Breast epithelium (tissue), 4 donors: ENCODE measurements at regions not wholly inside any gene's neighbourhood (a gene's known extent, or its start where the extent isn't known, plus 50 kb on each side); places are given as distances from the start of the nearest gene placed in this dataset.
A peak's percentile ranks its signal among the peaks of the same experiment; 100 is the strongest.

Source experiments
- DNase-seq, 2 donors: peaks; one replicate each; pipeline ENCODE4 v3.0.0-alpha.2; 2019; ENCODE audit warnings: low spot score in 2 of 2
- H3K27ac ChIP-seq, 2 donors: fragments of 200-600 bp; sonication (generic) in 1 of 2; one replicate each; pipeline ENCODE4 v1.5.1; 2016 to 2019; ENCODE audit warnings: mild to moderate bottlenecking in 1 of 2
- H3K27me3 ChIP-seq, 2 donors: fragments of 200-600 bp; sonication (generic) in 1 of 2; one replicate each; pipeline versions ENCODE4 v1.5.1 to v1.6.0; 2017 to 2019; ENCODE audit warnings: control low read depth in 1 of 2, mild to moderate bottlenecking in 1 of 2
- H3K36me3 ChIP-seq: fragments of 200-600 bp; one replicate; pipeline ENCODE4 v1.5.1; 2019
- H3K4me1 ChIP-seq, 2 donors: fragments of 200-600 bp; sonication (generic); one replicate each; pipeline ENCODE4 v1.5.1; 2016 to 2019; ENCODE audit warnings: control low read depth in 1 of 2
- H3K4me3 ChIP-seq, 3 donors: fragments of 200-600 bp; sonication (generic); 1 replicate in 2 of 3; 2 replicates in 1 of 3; pipeline ENCODE4 v1.5.1; 2016 to 2019; ENCODE audit warnings: mild to moderate bottlenecking in 3 of 3, moderate library complexity in 2 of 3
- H3K9me3 ChIP-seq, 2 donors: fragments of 200-600 bp; sonication (generic) in 1 of 2; one replicate each; pipeline ENCODE4 v1.5.1; 2016 to 2019; ENCODE audit warnings: control low read depth in 1 of 2
- POLR2A ChIP-seq: fragments of 450-650 bp; IDR thresholded peaks from one replicate; pipeline ENCODE4 v1.6.1; 2016; ENCODE audit warnings: antibody characterized with exemption, mild to moderate bottlenecking, moderate library complexity
- POLR2AphosphoS5 ChIP-seq, 3 donors: sonication (generic); formaldehyde crosslinking; IDR thresholded peaks; one replicate each; pipeline ENCODE4 v1.6.1; 2017; ENCODE audit warnings: antibody characterized with exemption in 3 of 3
- intact Hi-C: fragments of 100-400 bp; cut with DNase I; formaldehyde crosslinking; loops from one replicate; pipeline ENCODE4 v1.15.1; 2023; ENCODE audit warnings: low total_unique reads
- TF ChIP-seq, protein P1 (sequence below), 3 donors: fragments of 450-650 bp; IDR thresholded peaks; one replicate each; pipeline ENCODE4 v1.5.1; 2016 to 2017; ENCODE audit warnings: antibody characterized with exemption in 3 of 3, mild to moderate bottlenecking in 3 of 3, moderate library complexity in 3 of 3

DNA sequence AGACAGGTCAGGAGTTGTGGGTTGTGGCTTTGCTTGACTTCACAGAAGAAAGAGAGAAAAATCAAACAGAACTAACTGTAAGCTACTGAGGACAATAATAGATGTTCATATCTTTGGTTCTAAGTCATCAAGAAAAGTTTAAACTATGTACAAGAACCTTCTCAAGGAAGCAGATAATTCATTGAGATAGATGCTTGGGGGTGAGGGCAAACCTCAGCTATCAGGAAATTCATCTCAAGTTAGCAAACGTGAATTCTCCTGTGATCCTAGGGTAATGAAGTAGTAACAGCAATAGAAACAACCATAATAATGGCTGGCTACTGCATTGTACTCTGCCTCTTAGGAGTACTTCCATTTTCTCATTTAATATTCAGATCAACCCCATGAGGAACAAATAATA, 506.2 kb downstream of the PLPP3 start:
- Histone ChIP-seq H3K4me1 (peaks cover 0 to 19% of the 10 kb centered on the region in 2 donors), H3K9me3 (no peaks in the 10 kb centered on the region), H3K27ac (peak overlapping the region; percentile 69 to 74), H3K4me3 (no peak overlapping the region), H3K36me3 (no peaks in the 10 kb centered on the region), H3K27me3 (no peaks in the 10 kb centered on the region)
- intact Hi-C loops = no loop called here
- DNase-seq = no peak
- TF ChIP-seq, protein P1, sequence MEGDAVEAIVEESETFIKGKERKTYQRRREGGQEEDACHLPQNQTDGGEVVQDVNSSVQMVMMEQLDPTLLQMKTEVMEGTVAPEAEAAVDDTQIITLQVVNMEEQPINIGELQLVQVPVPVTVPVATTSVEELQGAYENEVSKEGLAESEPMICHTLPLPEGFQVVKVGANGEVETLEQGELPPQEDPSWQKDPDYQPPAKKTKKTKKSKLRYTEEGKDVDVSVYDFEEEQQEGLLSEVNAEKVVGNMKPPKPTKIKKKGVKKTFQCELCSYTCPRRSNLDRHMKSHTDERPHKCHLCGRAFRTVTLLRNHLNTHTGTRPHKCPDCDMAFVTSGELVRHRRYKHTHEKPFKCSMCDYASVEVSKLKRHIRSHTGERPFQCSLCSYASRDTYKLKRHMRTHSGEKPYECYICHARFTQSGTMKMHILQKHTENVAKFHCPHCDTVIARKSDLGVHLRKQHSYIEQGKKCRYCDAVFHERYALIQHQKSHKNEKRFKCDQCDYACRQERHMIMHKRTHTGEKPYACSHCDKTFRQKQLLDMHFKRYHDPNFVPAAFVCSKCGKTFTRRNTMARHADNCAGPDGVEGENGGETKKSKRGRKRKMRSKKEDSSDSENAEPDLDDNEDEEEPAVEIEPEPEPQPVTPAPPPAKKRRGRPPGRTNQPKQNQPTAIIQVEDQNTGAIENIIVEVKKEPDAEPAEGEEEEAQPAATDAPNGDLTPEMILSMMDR (IDR thresholded peaks at IDR 0.05) = no peak
- TF ChIP-seq POLR2AphosphoS5 (IDR thresholded peaks at IDR 0.05) (no peak), POLR2A (no peak)

DNA sequence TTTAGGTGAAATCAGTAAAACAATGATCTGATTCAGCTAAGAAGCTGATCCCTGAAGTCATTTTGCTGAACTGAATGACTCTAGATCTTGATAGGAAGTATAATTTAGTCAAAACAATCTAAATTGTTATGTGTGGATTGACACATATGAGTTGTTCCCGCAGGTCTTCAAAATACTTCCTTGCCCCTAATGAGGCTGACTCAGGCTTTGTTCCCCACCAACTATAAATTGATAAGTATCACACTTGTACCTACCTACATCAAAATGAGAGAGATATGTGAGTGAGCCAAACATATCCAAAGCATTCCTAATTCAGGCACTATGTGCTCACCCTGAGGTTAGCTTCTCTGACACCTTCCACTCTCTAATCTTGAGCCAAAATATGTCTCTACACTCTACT, 507.1 kb downstream of the PLPP3 start:
- TF ChIP-seq, protein P1 (IDR thresholded peaks at IDR 0.05) = no peak
- TF ChIP-seq POLR2A (no peak), POLR2AphosphoS5 (IDR thresholded peaks at IDR 0.05) (no peak)

DNA sequence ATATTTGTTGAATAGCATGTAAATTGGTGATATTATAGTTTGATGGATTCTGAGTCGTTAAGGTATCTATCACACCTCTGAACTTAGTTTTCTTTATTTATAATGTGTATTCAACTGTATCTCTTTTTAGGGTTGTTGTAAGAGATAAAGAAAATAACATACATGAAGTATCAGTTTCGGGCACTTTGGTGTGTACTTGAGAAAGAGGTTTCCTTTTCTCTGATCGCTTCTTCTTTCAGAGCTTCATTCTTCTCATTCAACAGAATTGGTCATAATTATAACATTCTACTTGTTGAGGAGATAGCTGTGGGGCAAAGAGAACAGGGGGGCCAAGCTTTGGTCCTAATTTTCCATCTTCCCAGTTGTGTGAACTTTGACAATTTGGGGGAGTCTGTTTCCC, 508.0 kb downstream of the PLPP3 start:
- intact Hi-C loops = no loop called here
- H3K4me3 ChIP-seq = no peak overlapping the region
- H3K27ac ChIP-seq = no peak overlapping the region
- H3K27me3 ChIP-seq = no peaks in the 10 kb centered on the region
- H3K4me1 ChIP-seq = peaks cover 0 to 19% of the 10 kb centered on the region in 2 donors
- no peaks in the 10 kb centered on the region for H3K36me3 ChIP-seq
- DNase-seq = no peak
- TF ChIP-seq POLR2AphosphoS5 (IDR thresholded peaks at IDR 0.05) = no peak
- TF ChIP-seq, protein P1 (IDR thresholded peaks at IDR 0.05) = no peak
- no peak for TF ChIP-seq POLR2A
- H3K9me3 ChIP-seq = no peaks in the 10 kb centered on the region

More for the DNA sequence above, 507.1 kb downstream of the PLPP3 start:
- Histone ChIP-seq H3K27ac (peak overlapping the region in 1 of 2 donors; percentile 54), H3K27me3 (no peaks in the 10 kb centered on the region), H3K36me3 (no peaks in the 10 kb centered on the region), H3K4me3 (no peak overlapping the region), H3K4me1 (peaks cover 0 to 19% of the 10 kb centered on the region in 2 donors), H3K9me3 (no peaks in the 10 kb centered on the region)
- intact Hi-C loops = no loop called here
- no peak for DNase-seq

DNA sequence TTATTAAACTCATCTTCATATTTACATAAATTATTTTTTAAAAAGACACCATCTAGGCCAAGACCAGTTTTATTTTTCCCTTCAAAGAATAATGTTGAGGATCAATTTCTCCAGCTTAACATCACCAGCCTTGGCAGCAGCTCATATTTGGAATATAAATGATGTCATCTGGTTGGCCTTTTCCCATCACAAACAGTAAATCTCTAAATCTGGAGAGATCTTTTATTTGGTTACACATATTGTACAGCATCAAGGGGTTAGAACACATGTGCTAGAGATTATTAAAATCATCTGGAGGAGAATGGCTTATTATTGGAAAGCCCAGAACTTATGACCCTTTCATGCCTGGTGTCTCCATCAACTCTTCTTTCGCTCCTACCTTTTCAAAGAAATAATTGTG, 508.8 kb downstream of the PLPP3 start:
- Histone ChIP-seq H3K27ac (no peak overlapping the region), H3K27me3 (no peaks in the 10 kb centered on the region), H3K9me3 (no peaks in the 10 kb centered on the region), H3K36me3 (no peaks in the 10 kb centered on the region), H3K4me1 (peaks cover 0 to 19% of the 10 kb centered on the region in 2 donors), H3K4me3 (no peak overlapping the region)
- TF ChIP-seq POLR2A = no peak
- TF ChIP-seq POLR2AphosphoS5 (IDR thresholded peaks at IDR 0.05) = no peak
- TF ChIP-seq, protein P1 (IDR thresholded peaks at IDR 0.05) = no peak
- DNase-seq = no peak
- intact Hi-C loops = no loop called here

DNA sequence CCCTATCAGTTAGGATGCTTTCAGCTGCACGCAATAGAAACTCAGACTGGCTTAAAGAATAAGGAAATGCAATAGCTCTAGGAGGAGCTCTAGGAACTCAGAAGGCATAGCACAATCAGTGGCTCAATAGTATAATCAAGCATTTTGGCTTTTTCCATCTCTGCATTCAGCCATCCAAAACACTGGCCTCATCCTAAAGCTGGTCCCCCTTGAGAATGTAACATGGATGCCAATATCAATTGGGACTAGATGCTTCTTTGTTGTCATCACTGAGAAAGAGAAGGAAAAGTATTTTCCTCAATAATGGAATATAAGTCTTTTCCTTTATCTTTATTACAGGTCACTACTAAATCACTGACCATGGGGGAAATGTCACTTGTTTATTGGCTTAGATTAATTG, 509.5 kb downstream of the PLPP3 start:
- Histone ChIP-seq H3K27ac (no peak overlapping the region), H3K36me3 (no peaks in the 10 kb centered on the region), H3K9me3 (no peaks in the 10 kb centered on the region), H3K4me3 (no peak overlapping the region), H3K4me1 (peaks cover 0 to 17% of the 10 kb centered on the region in 2 donors), H3K27me3 (no peaks in the 10 kb centered on the region)
- intact Hi-C loops = no loop called here
- DNase-seq = no peak
- TF ChIP-seq POLR2AphosphoS5 (IDR thresholded peaks at IDR 0.05) (no peak), POLR2A (no peak)
- TF ChIP-seq, protein P1 (IDR thresholded peaks at IDR 0.05) = no peak
